ENCODE measurements at regions not wholly inside any gene's neighbourhood (a gene's known extent, or its start where the extent isn't known, plus 50 kb on each side); places are given as distances from the start of the nearest gene placed in this dataset.

DNA sequence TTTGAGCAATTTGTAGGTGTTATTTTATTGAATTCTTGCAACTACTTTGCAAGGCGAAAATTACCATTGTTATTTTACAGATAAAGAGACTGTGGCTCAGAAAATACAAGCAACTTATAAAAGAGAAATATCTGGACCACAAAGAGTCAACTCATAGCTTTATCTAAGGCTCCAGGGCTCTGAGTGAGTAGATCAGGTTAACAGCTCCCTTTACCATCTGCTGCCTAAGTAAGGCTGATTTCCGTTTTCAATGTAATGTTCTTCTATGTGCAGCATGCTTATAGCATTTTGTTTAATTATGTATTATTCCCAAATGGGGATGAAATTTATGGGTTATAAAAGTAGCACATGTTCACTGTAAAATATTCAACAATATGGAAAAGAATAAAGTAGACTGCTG lies 299.1 kb upstream of the TNP1 start:
- TF ChIP-seq, protein P1, sequence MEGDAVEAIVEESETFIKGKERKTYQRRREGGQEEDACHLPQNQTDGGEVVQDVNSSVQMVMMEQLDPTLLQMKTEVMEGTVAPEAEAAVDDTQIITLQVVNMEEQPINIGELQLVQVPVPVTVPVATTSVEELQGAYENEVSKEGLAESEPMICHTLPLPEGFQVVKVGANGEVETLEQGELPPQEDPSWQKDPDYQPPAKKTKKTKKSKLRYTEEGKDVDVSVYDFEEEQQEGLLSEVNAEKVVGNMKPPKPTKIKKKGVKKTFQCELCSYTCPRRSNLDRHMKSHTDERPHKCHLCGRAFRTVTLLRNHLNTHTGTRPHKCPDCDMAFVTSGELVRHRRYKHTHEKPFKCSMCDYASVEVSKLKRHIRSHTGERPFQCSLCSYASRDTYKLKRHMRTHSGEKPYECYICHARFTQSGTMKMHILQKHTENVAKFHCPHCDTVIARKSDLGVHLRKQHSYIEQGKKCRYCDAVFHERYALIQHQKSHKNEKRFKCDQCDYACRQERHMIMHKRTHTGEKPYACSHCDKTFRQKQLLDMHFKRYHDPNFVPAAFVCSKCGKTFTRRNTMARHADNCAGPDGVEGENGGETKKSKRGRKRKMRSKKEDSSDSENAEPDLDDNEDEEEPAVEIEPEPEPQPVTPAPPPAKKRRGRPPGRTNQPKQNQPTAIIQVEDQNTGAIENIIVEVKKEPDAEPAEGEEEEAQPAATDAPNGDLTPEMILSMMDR (optimal IDR thresholded peaks at IDR 0.05 in 1 of 3, IDR thresholded peaks at IDR 0.05 in 1 of 3, conservative IDR thresholded peaks at IDR 0.05 in 1 of 3; ENCODE audit: extremely low read depth in 1 of 3, insufficient read depth in 2 of 3, low read length in 3 of 3), result no peak
- no peak for TF ChIP-seq EZH2 (IDR thresholded peaks at IDR 0.05; ENCODE audit: low read length)

Measured in keratinocyte (primary cell).